Central memory CD4-positive, alpha-beta T cell (primary cell): ENCODE measurements at regions not wholly inside any gene's neighbourhood (a gene's known extent, or its start where the extent isn't known, plus 50 kb on each side); places are given as distances from the start of the nearest gene placed in this dataset.
"Not testable (repeated sequence)": the region's sequence is repeated elsewhere in the genome, so short reads cannot be mapped to it uniquely, and the experiment has no call there.

Experiments
- DNase-seq: peaks from one replicate; pipeline ENCODE4 v3.0.0; 2022

- no peak for DNase-seq
Observed at GRCh38 chr4:153929675-153930074, 140.8 kb upstream of the SFRP2 start.

GRCh38 chr4:153927451-153927850 is 138.6 kb upstream of the SFRP2 start:
- DNase-seq = no peak

- no peak for DNase-seq
Observed at GRCh38 chr4:153922148-153922547, 133.3 kb upstream of the SFRP2 start.

GRCh38 chr4:153919667-153920066 is 130.8 kb upstream of the SFRP2 start:
- DNase-seq = no peak

GRCh38 chr4:153916273-153916755 is 127.4 kb upstream of the SFRP2 start:
- no peak for DNase-seq

GRCh38 chr4:153912301-153912700 is 123.4 kb upstream of the SFRP2 start:
- DNase-seq = no peak

GRCh38 chr4:153909672-153910071 is 120.8 kb upstream of the SFRP2 start:
- DNase-seq = no peak

- no peak for DNase-seq
Observed at GRCh38 chr4:153906231-153906630, 117.3 kb upstream of the SFRP2 start.

- DNase-seq = no peak
Observed at GRCh38 chr4:153905231-153905630, 116.3 kb upstream of the SFRP2 start.

GRCh38 chr4:153904011-153904410 is 115.1 kb upstream of the SFRP2 start:
- DNase-seq = no peak

- no peak for DNase-seq
Observed at GRCh38 chr4:153901220-153901619, 112.3 kb upstream of the SFRP2 start.

GRCh38 chr4:153900426-153900825 is 111.5 kb upstream of the SFRP2 start:
- no peak for DNase-seq

- no peak for DNase-seq
Observed at GRCh38 chr4:153890761-153891160, 101.9 kb upstream of the SFRP2 start.

- DNase-seq = no peak
Observed at GRCh38 chr4:153887217-153887616, 98.3 kb upstream of the SFRP2 start.

GRCh38 chr4:153884325-153884724 is 95.4 kb upstream of the SFRP2 start:
- DNase-seq = no peak

GRCh38 chr4:153880983-153881382 is 92.1 kb upstream of the SFRP2 start:
- no peak for DNase-seq

- no peak for DNase-seq
Observed at GRCh38 chr4:153877898-153878297, 89.0 kb upstream of the SFRP2 start.

GRCh38 chr4:153873741-153874140 is 84.9 kb upstream of the SFRP2 start:
- DNase-seq = no peak

GRCh38 chr4:153866766-153867165 is 77.9 kb upstream of the SFRP2 start:
- not testable (repeated sequence) for DNase-seq

GRCh38 chr4:153852501-153852900 is 63.6 kb upstream of the SFRP2 start:
- DNase-seq = no peak

GRCh38 chr4:153850533-153851280 is 61.8 kb upstream of the SFRP2 start:
- DNase-seq = no peak

GRCh38 chr4:153844144-153844543 is 55.3 kb upstream of the SFRP2 start:
- DNase-seq = no peak
